ENCODE measurements at regions not wholly inside any gene's neighbourhood (a gene's known extent, or its start where the extent isn't known, plus 50 kb on each side); places are given as distances from the start of the nearest gene placed in this dataset.

- Mint-ChIP-seq H3K4me1 (ENCODE audit: low read depth, unreplicated experiment) (no peaks in the 10 kb centered on the region), H3K27me3 (ENCODE audit: unreplicated experiment) (no peaks in the 10 kb centered on the region), H3K9me3 (ENCODE audit: unreplicated experiment) (no peaks in the 10 kb centered on the region), H3K27ac (ENCODE audit: unreplicated experiment) (no peak overlapping the region), H3K4me3 (ENCODE audit: unreplicated experiment) (no peak overlapping the region), H3K36me3 (ENCODE audit: unreplicated experiment) (no peaks in the 10 kb centered on the region)
- DNase-seq: no peak
- TF ChIP-seq CTCF (IDR thresholded peaks at IDR 0.05; ENCODE audit: partially characterized antibody, unreplicated experiment): no peak
Observed at GRCh38 chr5:4855036-4855435, 285.1 kb upstream of the ADAMTS16 start.

- Mint-ChIP-seq H3K4me1 (ENCODE audit: low read depth, unreplicated experiment) (no peaks in the 10 kb centered on the region), H3K27ac (ENCODE audit: unreplicated experiment) (no peak overlapping the region), H3K36me3 (ENCODE audit: unreplicated experiment) (no peaks in the 10 kb centered on the region), H3K4me3 (ENCODE audit: unreplicated experiment) (no peak overlapping the region), H3K27me3 (ENCODE audit: unreplicated experiment) (no peaks in the 10 kb centered on the region), H3K9me3 (ENCODE audit: unreplicated experiment) (no peaks in the 10 kb centered on the region)
- TF ChIP-seq CTCF (IDR thresholded peaks at IDR 0.05; ENCODE audit: partially characterized antibody, unreplicated experiment): no peak
- DNase-seq: no peak
Observed at GRCh38 chr5:4855880-4856279, 284.2 kb upstream of the ADAMTS16 start.

GRCh38 chr5:4857761-4858160 is 282.4 kb upstream of the ADAMTS16 start:
- Mint-ChIP-seq H3K9me3 (ENCODE audit: unreplicated experiment) (no peaks in the 10 kb centered on the region), H3K36me3 (ENCODE audit: unreplicated experiment) (no peaks in the 10 kb centered on the region), H3K27me3 (ENCODE audit: unreplicated experiment) (no peaks in the 10 kb centered on the region), H3K4me1 (ENCODE audit: low read depth, unreplicated experiment) (no peaks in the 10 kb centered on the region), H3K4me3 (ENCODE audit: unreplicated experiment) (no peak overlapping the region), H3K27ac (ENCODE audit: unreplicated experiment) (no peak overlapping the region)
- no peak for DNase-seq
- TF ChIP-seq CTCF (IDR thresholded peaks at IDR 0.05; ENCODE audit: partially characterized antibody, unreplicated experiment): no peak

GRCh38 chr5:4859500-4860235 is 280.5 kb upstream of the ADAMTS16 start:
- no peaks in the 10 kb centered on the region for H3K27me3 Mint-ChIP-seq (ENCODE audit: unreplicated experiment)

More at GRCh38 chr5:4859500-4860235, 280.5 kb upstream of the ADAMTS16 start:
- TF ChIP-seq CTCF (IDR thresholded peaks at IDR 0.05; ENCODE audit: partially characterized antibody, unreplicated experiment): no peak
- Mint-ChIP-seq H3K36me3 (ENCODE audit: unreplicated experiment) (no peaks in the 10 kb centered on the region), H3K4me1 (ENCODE audit: low read depth, unreplicated experiment) (no peaks in the 10 kb centered on the region), H3K27ac (ENCODE audit: unreplicated experiment) (no peak overlapping the region), H3K4me3 (ENCODE audit: unreplicated experiment) (no peak overlapping the region), H3K9me3 (ENCODE audit: unreplicated experiment) (no peaks in the 10 kb centered on the region)
- DNase-seq: no peak

All from glutamatergic neuron (in vitro differentiated cells).